ENCODE measurements at regions not wholly inside any gene's neighbourhood (a gene's known extent, or its start where the extent isn't known, plus 50 kb on each side); places are given as distances from the start of the nearest gene placed in this dataset.

DNA sequence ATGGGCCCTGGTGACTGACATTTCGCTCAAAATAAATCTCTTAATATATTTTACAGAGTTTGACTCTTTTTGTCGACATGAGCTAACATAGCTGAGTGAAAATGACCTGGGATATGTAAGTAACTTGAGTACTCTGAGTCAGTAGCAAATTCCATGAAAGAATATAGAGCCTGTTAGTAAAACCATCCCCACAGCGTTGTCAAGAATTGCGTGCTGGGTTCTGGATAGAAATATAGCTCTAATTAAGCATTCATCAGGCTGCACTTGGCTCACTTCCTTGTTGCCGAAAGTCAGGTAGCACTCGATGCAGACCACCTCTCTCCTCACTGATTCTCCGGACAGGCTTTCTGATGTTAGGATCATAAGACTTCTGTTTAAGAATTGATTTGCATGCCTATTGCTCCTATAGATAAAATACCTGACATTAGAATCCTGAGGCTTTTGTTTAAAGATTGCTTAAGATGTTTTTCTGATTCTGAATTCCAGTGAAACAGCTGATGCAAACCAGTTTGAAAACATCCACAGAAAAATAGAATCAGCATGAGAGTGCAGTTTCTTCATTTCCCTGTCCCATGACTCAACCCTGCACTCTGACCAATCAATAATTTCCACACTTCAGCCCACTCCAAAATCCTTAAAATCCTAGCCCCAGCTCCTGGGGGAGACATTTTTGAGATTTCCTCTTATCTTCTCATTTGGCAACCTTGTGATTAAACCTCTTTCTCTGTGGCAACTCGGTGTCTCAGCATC lies 310.6 kb downstream of the DIRAS2 start:
- no peak for DNase-seq (ENCODE audit: low spot score)
- in situ Hi-C loops (cut with HindIII; ENCODE audit: low sequenced_read_pairs), result no loop called here

GRCh38 chr9:90333226-90333625 lies 309.4 kb downstream of the DIRAS2 start:
- DNase-seq (ENCODE audit: low spot score), result no peak
- in situ Hi-C loops (cut with HindIII; ENCODE audit: low sequenced_read_pairs), result no loop called here

DNA sequence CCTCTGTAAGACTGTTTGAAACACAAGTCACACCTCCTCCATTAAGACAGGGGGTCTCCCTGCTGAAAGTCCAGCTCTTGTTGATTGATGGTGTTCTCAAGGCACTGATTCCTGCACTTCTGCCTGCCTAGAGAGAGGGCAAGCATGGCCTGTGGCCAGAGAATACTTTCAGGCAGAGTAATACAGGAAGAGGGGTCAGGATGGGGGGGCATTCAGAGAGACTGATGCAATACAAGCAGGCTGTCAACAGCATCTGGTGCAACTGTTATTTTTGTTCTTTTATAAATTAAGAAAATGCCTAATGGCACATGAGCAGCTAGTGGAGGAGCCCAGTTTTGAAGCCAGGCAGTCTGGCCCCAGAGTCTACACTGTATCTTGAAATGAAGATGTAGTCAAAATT lies 302.2 kb downstream of the DIRAS2 start:
- in situ Hi-C loops (cut with HindIII; ENCODE audit: low sequenced_read_pairs), result no loop called here
- DNase-seq (ENCODE audit: low spot score), result no peak

- in situ Hi-C loops (cut with HindIII; ENCODE audit: low sequenced_read_pairs), result no loop called here
- DNase-seq (ENCODE audit: low spot score), result no peak
These were observed 300.0 kb downstream of the DIRAS2 start for GRCh38 chr9:90342607-90343006.

- in situ Hi-C loops (cut with HindIII; ENCODE audit: low sequenced_read_pairs), result no loop called here
- DNase-seq (ENCODE audit: low spot score), result no peak
These were observed 299.3 kb downstream of the DIRAS2 start for GRCh38 chr9:90343366-90343765.

- in situ Hi-C loops (cut with HindIII; ENCODE audit: low sequenced_read_pairs), result no loop called here
- no peak for DNase-seq (ENCODE audit: low spot score)
These were observed 298.6 kb downstream of the DIRAS2 start for GRCh38 chr9:90343991-90344390.

DNA sequence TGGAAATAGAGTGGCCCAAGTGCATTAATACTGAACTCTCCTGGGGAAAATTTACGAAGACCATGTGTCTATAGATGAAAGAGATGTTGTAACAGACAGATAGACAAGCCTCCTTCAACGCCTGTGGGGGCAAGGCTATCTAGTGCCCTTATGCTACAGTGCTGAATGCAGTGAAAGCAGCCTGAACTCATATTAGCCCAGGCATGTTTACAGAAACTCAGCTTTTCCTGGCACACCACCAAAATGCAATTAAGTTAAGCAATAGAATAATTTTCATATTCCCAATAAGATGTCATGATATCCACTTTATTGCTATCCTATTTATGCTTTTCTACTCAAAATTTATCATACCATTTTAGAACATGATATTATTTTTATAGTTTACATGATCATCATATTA lies 277.0 kb downstream of the DIRAS2 start:
- no peak for DNase-seq (ENCODE audit: low spot score)
- in situ Hi-C loops (cut with HindIII; ENCODE audit: low sequenced_read_pairs), result no loop called here

DNA sequence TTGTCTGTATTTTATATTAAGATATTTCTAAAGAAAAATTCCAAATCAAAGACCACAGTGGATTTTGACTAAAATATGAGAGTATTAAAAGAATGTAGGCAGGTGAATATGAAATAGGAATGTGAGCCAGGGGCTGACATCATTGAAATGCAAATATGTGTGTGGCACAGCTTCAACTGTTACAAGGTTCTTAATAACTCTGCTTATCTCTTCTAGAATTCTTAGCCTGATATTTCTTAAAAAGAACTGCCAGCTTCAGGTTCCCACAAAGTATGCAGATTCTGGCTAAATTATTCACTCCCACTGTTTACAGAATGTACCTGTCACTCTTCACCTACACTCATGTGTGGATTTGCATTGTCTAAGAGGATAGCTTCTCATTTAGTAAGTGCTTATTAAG lies 274.4 kb downstream of the DIRAS2 start:
- in situ Hi-C loops (cut with HindIII; ENCODE audit: low sequenced_read_pairs), result no loop called here
- DNase-seq (ENCODE audit: low spot score), result no peak

- in situ Hi-C loops (cut with HindIII; ENCODE audit: low sequenced_read_pairs), result no loop called here
- no peak for DNase-seq (ENCODE audit: low spot score)
These were observed 273.7 kb downstream of the DIRAS2 start for GRCh38 chr9:90368928-90369327.

DNA sequence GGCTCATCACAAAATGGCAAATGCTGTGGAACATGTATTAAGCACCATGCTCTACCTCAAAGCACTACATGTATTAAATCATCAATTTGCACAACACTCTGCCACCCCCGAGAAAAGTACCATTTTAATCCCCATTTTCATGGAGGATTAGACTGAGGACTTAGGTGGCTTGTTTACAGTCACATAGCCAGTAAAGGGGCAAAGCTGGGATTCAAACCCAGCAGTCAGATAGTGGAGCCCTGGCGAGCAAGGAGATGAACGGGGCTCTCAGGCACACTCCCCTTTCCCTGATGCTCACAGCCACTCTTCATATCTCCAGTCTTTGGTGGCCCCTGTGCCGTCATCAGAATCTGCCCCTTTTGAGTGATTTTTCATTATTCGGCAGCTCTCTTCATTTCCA lies 262.9 kb downstream of the DIRAS2 start:
- in situ Hi-C loops (cut with HindIII; ENCODE audit: low sequenced_read_pairs), result no loop called here
- DNase-seq (ENCODE audit: low spot score), result no peak

DNA sequence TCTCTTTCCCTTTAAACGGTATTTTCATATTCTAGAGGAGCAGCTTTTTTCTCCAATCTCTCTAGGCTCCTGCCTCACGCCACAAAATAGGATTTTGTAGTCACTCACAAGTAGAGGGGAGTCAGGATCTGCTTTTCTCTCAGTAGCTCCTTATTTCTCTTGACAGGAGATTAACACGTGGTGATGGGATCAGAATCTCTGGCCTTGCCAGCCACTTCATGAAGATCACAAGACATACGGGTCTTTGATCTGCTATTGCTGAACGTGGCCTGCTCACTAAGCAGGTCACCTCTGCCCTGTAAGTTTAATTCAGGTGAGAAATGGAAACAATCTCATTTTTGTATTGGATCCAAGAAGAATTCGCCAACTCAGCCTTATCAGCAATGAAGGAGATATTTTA lies 257.5 kb downstream of the DIRAS2 start:
- no peak for DNase-seq (ENCODE audit: low spot score)
- in situ Hi-C loops (cut with HindIII; ENCODE audit: low sequenced_read_pairs), result no loop called here

- no peak for DNase-seq (ENCODE audit: low spot score)
- in situ Hi-C loops (cut with HindIII; ENCODE audit: low sequenced_read_pairs), result no loop called here
These were observed 249.1 kb downstream of the DIRAS2 start for GRCh38 chr9:90393365-90394152.

DNA sequence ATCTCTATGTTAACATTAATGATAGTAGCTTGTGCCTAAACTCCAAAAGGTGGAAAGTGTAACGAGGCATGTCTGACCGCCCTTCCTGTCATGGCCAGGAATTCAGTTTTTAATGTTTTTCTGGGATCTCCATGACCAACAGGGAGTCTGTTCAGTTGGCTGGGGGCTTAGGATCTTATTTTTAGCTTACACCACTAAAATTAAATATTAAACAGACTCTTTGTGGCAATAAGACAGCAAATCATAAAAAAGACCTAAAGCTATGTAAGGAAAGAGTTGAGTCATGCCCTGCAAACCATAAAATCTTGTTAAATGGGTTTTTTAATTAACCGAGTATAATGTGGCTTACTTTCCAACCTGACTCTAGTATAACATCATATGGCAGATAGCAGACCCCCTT lies 247.8 kb downstream of the DIRAS2 start:
- in situ Hi-C loops (cut with HindIII; ENCODE audit: low sequenced_read_pairs), result no loop called here
- DNase-seq (ENCODE audit: low spot score), result no peak

DNA sequence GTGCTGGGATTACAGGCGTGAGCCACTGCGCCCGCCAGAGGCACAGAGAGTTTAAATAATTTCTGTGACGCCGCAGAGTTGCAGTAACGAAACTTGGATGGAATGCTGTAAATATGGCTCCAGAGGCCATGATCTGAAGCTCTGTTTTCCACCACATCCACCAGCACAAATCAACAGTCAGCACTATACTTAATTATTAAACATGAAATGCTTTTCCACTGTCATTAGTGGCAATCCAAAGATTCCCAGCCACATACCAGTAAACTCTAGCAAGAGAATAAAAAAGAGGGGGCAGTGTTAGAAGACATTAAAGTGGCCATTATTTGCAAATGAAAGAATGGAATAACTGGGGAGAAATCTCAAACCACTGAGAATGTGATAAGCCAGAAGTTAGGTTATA lies 242.5 kb downstream of the DIRAS2 start:
- no peak for DNase-seq (ENCODE audit: low spot score)
- in situ Hi-C loops (cut with HindIII; ENCODE audit: low sequenced_read_pairs), result no loop called here

DNA sequence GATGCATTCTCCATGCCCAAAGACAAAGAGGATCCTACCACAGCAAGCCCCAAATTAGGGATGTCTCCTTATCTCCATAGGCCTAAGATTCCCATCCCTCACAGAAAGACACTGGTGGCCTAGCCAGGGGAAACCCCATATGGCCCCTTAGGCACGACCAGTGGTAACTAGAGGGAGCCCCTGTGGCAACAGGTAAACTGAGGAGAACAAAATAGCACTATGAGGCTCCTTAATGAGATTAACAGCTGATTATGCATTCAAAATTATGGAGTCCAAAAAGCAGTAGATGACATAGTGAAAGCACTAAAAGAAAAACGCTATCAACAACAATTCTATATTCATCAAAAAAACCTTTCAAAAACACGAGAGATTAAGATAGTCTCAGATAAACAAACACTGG lies 234.0 kb downstream of the DIRAS2 start:
- in situ Hi-C loops (cut with HindIII; ENCODE audit: low sequenced_read_pairs), result no loop called here
- DNase-seq (ENCODE audit: low spot score), result no peak

- DNase-seq (ENCODE audit: low spot score), result no peak
- in situ Hi-C loops (cut with HindIII; ENCODE audit: low sequenced_read_pairs), result no loop called here
These were observed 223.3 kb downstream of the DIRAS2 start for GRCh38 chr9:90419221-90419851.

GRCh38 chr9:90420211-90420610 lies 222.4 kb downstream of the DIRAS2 start:
- no peak for DNase-seq (ENCODE audit: low spot score)
- in situ Hi-C loops (cut with HindIII; ENCODE audit: low sequenced_read_pairs), result no loop called here

DNA sequence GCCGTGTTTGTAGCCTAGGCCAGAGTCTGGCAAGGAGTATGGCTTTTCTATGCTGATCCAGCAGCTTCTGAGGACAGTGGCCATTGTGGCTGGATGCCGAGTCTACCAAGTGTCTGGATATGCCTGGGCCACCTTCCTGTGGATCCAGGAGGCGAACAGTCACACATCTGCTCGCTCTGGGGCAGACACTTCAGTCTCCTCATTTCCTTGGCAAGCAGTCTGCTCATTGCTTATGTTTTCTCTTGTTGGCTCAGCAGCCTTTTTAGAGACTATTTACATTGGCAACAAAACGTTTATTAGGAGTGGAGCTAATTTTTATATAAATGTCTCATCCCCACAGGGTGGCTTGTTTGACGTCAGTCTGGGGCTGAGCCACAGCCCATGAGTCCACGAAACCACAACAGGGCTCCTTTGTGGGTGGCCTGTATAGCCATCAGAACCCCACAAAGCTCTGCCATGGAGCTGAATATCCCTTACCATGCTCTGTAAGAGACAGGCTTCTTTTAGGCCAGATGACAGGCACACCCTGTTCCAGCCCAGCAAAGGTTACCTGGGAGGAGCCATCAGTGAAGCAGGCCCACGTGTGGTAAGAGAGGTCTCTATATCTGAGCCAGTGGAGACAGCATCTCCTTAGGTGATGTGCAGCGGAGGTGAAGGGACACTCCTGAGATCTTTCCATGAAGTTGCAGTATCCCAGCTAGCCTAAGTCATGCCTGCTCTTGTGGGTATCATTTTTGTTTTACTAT lies 221.7 kb downstream of the DIRAS2 start:
- in situ Hi-C loops (cut with HindIII; ENCODE audit: low sequenced_read_pairs), result no loop called here
- peak; percentile 71 for DNase-seq (ENCODE audit: low spot score)

GRCh38 chr9:90421786-90422185 lies 220.8 kb downstream of the DIRAS2 start:
- peak; percentile 91 for DNase-seq (ENCODE audit: low spot score)
- in situ Hi-C loops (cut with HindIII; ENCODE audit: low sequenced_read_pairs), result no loop called here
